BE2C (cell line): ENCODE measurements at regions not wholly inside any gene's neighbourhood (a gene's known extent, or its start where the extent isn't known, plus 50 kb on each side); places are given as distances from the start of the nearest gene placed in this dataset.

Experiments
- DNase-seq: peaks from one replicate; pipeline ENCODE4 v3.0.0-alpha.2; 2020
- H3K27me3 ChIP-seq: fragments of 250-450 bp; sonication (Bioruptor Pico); 2 replicates; pipeline ENCODE4 v1.5.1; 2020; ENCODE audit warnings: mild to moderate bottlenecking
- H3K36me3 ChIP-seq: fragments of 250-450 bp; sonication (Bioruptor Pico); 2 replicates; pipeline ENCODE4 v1.5.1; 2020; ENCODE audit warnings: mild to moderate bottlenecking
- H3K4me1 ChIP-seq: fragments of 250-450 bp; sonication (Bioruptor Pico); 2 replicates; pipeline ENCODE4 v1.5.1; 2020
- H3K4me3 ChIP-seq: 2 replicates; pipeline ENCODE4 v1.5.1; 2011; ENCODE audit warnings: low read depth, low read length
- H3K9me3 ChIP-seq: fragments of 250-450 bp; sonication (Bioruptor Pico); 2 replicates; pipeline ENCODE4 v1.5.1; 2020
- TF ChIP-seq, protein P1 (sequence below): IDR thresholded peaks from 2 replicates; pipeline ENCODE4 v1.5.1; 2012; ENCODE audit warnings: mild to moderate bottlenecking, low read depth, low read length

DNA sequence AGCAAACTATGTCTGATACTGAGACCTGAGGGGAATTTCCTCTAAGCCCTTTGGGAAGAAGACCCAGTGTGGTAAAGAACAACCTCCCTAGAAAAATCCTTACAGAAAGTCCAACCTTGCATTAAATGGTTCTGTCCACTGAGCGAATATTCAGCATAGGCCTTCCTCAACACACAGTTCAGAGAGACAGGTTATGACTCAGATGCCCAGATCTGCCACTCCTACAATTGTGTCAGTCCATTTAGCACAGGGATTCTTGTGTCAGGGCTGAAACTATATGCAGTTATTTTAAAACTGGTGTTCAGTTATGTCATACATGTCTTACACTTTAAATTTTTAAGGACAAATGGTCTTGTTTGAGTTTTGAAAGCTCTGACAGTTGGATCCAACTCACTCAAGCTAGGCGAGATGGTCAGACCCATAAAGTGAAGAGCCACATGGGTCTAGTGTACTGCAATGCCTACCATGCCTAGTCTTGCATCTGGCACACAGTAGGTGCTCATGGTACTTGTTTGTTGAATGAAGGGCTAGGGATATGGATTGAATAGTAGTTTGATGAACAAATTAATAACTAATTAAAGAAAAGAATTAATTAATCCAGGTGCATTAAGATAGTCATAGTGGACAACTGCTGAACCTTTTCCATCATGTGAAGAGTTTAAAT lies 207.5 kb upstream of the PWP1 start:
- Histone ChIP-seq H3K36me3 (no peaks in the 10 kb centered on the region), H3K27me3 (no peaks in the 10 kb centered on the region), H3K9me3 (no peaks in the 10 kb centered on the region), H3K4me1 (no peaks in the 10 kb centered on the region), H3K4me3 (no peak overlapping the region)
- no peak for DNase-seq
- TF ChIP-seq, protein P1, sequence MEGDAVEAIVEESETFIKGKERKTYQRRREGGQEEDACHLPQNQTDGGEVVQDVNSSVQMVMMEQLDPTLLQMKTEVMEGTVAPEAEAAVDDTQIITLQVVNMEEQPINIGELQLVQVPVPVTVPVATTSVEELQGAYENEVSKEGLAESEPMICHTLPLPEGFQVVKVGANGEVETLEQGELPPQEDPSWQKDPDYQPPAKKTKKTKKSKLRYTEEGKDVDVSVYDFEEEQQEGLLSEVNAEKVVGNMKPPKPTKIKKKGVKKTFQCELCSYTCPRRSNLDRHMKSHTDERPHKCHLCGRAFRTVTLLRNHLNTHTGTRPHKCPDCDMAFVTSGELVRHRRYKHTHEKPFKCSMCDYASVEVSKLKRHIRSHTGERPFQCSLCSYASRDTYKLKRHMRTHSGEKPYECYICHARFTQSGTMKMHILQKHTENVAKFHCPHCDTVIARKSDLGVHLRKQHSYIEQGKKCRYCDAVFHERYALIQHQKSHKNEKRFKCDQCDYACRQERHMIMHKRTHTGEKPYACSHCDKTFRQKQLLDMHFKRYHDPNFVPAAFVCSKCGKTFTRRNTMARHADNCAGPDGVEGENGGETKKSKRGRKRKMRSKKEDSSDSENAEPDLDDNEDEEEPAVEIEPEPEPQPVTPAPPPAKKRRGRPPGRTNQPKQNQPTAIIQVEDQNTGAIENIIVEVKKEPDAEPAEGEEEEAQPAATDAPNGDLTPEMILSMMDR: no peak

DNA sequence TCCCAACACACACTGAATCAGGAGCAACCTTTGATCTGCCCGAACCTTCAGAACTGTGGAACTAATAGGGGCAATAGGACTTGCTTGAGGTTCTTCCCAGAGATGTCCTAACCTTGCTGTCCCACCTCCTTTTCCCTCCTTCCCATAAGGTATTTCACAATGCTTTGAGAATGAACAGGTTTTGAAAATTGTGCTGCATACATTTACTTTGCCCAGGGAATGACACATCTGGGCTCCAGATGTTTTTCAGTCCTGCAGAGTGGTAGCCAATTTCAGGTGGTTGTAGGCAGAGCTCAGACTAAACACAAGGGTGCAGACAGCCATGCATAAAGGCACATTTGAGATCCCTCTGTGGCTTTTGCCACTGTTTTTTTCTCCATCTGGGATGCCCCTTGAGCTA lies 206.7 kb upstream of the PWP1 start:
- Histone ChIP-seq H3K27me3 (no peaks in the 10 kb centered on the region), H3K4me1 (no peaks in the 10 kb centered on the region), H3K9me3 (no peaks in the 10 kb centered on the region), H3K36me3 (no peaks in the 10 kb centered on the region), H3K4me3 (no peak overlapping the region)
- DNase-seq: no peak
- TF ChIP-seq, protein P1: no peak

DNA sequence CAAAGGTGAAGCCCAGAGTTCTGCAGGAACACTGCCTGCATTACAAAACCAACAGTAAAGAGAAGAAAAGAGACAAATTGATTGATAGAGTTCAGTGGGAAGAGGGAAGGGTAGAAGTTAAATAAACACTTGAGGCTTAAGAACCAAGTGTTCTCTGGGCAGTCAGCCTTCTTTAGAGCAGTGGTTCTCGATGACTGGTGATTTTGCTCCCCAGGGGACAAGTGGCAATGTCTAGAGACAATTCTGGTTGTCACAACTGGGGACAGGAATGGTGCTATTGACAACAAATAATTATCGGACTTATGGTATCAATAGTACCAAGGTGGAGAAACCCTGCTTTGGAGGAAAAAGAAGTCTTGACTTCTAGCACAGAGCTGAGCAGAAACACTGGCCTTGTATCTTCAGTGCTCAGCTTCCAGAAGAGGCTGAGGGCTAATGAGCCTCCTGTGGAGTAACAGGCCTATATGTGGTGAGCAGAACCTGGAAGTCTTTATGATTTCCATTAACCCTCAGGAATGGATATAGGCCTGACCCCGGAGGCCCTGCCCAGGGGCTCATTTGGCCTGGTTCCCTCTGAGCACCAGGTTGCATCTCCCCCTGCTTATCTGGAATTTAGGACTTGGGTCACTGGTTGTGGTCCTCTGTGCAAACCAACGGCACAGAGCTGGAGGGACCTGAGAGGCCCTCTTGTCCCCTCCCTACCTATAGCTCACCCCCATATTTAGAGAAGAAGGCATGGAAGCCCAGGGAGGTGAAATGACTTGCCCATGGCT lies 204.6 kb upstream of the PWP1 start:
- TF ChIP-seq, protein P1: no peak
- Histone ChIP-seq H3K4me3 (no peak overlapping the region), H3K27me3 (no peaks in the 10 kb centered on the region), H3K4me1 (no peaks in the 10 kb centered on the region), H3K36me3 (no peaks in the 10 kb centered on the region), H3K9me3 (no peaks in the 10 kb centered on the region)
- DNase-seq: no peak

DNA sequence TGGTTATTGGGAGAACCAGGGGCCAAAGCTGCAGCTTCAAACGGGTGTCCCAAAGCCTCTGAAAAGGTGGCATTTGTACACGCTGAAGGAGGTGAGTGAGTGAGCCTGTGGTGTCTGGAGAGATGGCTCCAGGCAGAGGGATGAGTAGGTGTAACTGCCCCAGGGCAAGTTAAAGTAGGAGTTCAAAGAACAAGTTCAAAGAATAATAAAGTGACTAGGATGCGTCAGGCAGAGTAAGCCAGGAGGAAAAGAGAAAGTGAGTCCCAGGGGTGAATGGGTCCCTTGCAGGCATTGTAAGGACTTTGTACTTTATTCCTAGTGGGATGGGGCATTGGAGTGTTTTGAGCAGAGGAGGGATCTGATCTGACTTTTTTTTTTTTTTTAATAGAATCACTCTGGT lies 201.4 kb upstream of the PWP1 start:
- TF ChIP-seq, protein P1: no peak

DNA sequence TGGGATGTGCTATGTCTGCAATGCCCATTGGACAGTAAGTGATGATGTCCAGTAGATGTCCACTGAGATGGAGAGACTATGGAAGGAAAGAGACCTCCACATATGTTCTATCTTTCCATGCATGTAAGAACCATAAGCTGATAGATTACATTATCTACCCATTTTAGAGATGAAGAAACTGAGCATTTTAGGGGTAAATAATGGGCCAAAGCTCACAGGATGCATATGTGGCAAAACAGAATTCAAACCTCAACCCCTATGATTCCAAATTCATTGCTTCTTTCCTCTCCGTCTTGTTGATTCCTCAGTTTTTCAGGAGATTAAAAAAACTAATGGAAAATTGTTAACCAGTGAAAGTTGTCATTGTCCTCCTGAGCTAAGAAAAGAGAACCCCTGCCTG lies 200.7 kb upstream of the PWP1 start:
- H3K4me1 ChIP-seq: no peaks in the 10 kb centered on the region
- no peaks in the 10 kb centered on the region for H3K36me3 ChIP-seq
- TF ChIP-seq, protein P1: no peak
- DNase-seq: no peak
- H3K4me3 ChIP-seq: no peak overlapping the region
- H3K27me3 ChIP-seq: no peaks in the 10 kb centered on the region
- H3K9me3 ChIP-seq: no peaks in the 10 kb centered on the region

More for the DNA sequence above, 201.4 kb upstream of the PWP1 start:
- H3K9me3 ChIP-seq: no peaks in the 10 kb centered on the region
- H3K4me1 ChIP-seq: no peaks in the 10 kb centered on the region
- H3K4me3 ChIP-seq: no peak overlapping the region
- DNase-seq: no peak
- H3K36me3 ChIP-seq: no peaks in the 10 kb centered on the region
- H3K27me3 ChIP-seq: no peaks in the 10 kb centered on the region

DNA sequence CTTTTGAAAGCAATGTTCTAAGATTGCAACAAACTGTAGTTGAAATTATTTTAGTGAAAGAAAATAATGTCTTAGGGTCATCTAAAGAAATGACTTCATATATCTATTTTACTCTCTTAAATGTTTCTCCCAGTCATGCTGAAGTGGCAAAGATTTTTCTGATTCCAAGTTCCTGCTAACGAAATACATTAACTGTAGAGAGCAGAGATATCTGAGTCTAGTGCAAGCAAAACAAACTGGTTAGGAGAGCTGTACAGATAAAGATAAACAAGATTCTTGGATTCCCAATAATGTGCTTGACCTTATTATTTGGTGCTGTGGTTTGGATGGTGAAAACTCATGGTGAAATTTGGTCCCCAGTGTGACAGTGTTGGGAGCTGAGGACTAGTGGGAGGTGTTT lies 199.9 kb upstream of the PWP1 start:
- no peaks in the 10 kb centered on the region for H3K36me3 ChIP-seq
- TF ChIP-seq, protein P1: no peak
- no peaks in the 10 kb centered on the region for H3K27me3 ChIP-seq
- H3K4me3 ChIP-seq: no peak overlapping the region
- no peaks in the 10 kb centered on the region for H3K9me3 ChIP-seq
- H3K4me1 ChIP-seq: no peaks in the 10 kb centered on the region
- DNase-seq: no peak
